ENCODE measurements at regions not wholly inside any gene's neighbourhood (a gene's known extent, or its start where the extent isn't known, plus 50 kb on each side); places are given as distances from the start of the nearest gene placed in this dataset.

GRCh38 chr9:115278326-115279035 lies 160.5 kb upstream of the TNC start:
- TF ChIP-seq CTCF (IDR thresholded peaks at IDR 0.05; ENCODE audit: insufficient read depth, low read length, poor library complexity, severe bottlenecking) (no peak), EZH2phosphoT487 (conservative IDR thresholded peaks at IDR 0.05; ENCODE audit: low read length) (no peak)
